Natural killer cell (primary cell): ENCODE measurements at regions not wholly inside any gene's neighbourhood (a gene's known extent, or its start where the extent isn't known, plus 50 kb on each side); places are given as distances from the start of the nearest gene placed in this dataset.

ENCODE experiments used
- ATAC-seq, 3 donors: fragments of 150-1000 bp in 2 of 3; fragments of 200-7000 bp in 1 of 3; cut with Tn5 transposase; 1 replicate in 1 of 3; 2 replicates in 2 of 3; pipeline ENCODE4 v1.10.0; 2021; ENCODE audit warnings: mild to moderate bottlenecking in 2 of 3, moderate library complexity in 2 of 3
- DNase-seq, 2 donors: peaks; one replicate each; pipeline versions ENCODE4 v3.0.0 to v3.0.0-alpha.2; 2013 to 2021; ENCODE audit warnings: mixed read lengths in 1 of 2
- H3K27ac ChIP-seq: one replicate; pipeline ENCODE4 v1.5.1; 2013; ENCODE audit warnings: mild to moderate bottlenecking, low read length
- H3K27me3 ChIP-seq: one replicate; pipeline ENCODE4 v1.6.1; 2013; ENCODE audit warnings: low read length; ENCODE audit not compliant: control insufficient read depth, insufficient read depth
- H3K36me3 ChIP-seq: one replicate; pipeline ENCODE4 v1.6.1; 2013; ENCODE audit warnings: low read length; ENCODE audit not compliant: control insufficient read depth, insufficient read depth
- H3K4me1 ChIP-seq: one replicate; pipeline ENCODE4 v1.6.1; 2013; ENCODE audit warnings: low read length; ENCODE audit not compliant: control insufficient read depth, insufficient read depth
- H3K4me3 ChIP-seq: one replicate; pipeline ENCODE4 v1.5.1; 2013; ENCODE audit warnings: low read length
- H3K9me3 ChIP-seq: one replicate; pipeline ENCODE4 v1.6.1; 2013; ENCODE audit warnings: low read length; ENCODE audit not compliant: control insufficient read depth, insufficient read depth
- H3K27ac Mint-ChIP-seq, 2 donors: one replicate each; pipeline ENCODE4 v1.8.0; 2022; ENCODE audit warnings: mild to moderate bottlenecking in 2 of 2, mixed read lengths in 2 of 2, moderate library complexity in 1 of 2
- H3K27me3 Mint-ChIP-seq, 2 donors: one replicate each; pipeline ENCODE4 v1.8.0; 2022; ENCODE audit warnings: low read depth in 2 of 2, mixed read lengths in 2 of 2
- H3K36me3 Mint-ChIP-seq: one replicate; pipeline ENCODE4 v1.8.0; 2022; ENCODE audit warnings: mixed read lengths
- H3K4me1 Mint-ChIP-seq, 2 donors: one replicate each; pipeline ENCODE4 v1.8.0; 2022; ENCODE audit warnings: mixed read lengths in 2 of 2
- H3K4me3 Mint-ChIP-seq: one replicate; pipeline ENCODE4 v1.8.0; 2022; ENCODE audit warnings: mild to moderate bottlenecking, moderate library complexity, mixed read lengths
- H3K9me3 Mint-ChIP-seq, 2 donors: one replicate each; pipeline ENCODE4 v1.8.0; 2022; ENCODE audit warnings: mixed read lengths in 2 of 2
- CTCF ChIP-seq: fragments of 200-600 bp; IDR thresholded peaks from one replicate; pipeline ENCODE4 v1.8.0; 2022; ENCODE audit warnings: antibody characterized with exemption
- WGBS: methylation state at CpG from one replicate; pipeline ENCODE4 v1.1.7; 2013; ENCODE audit warnings: missing lambda C conversion rate; ENCODE audit not compliant: insufficient coverage; 5-methylcytosine and 5-hydroxymethylcytosine counted together
- intact Hi-C: fragments of 100-400 bp; cut with micrococcal nuclease; formaldehyde crosslinking; loops from one replicate; pipeline ENCODE4 v1.14.2; 2022

- intact Hi-C loops = no loop called here
- TF ChIP-seq CTCF = no peak
- H3K9me3 Mint-ChIP-seq = peaks cover 9 to 16% of the 10 kb centered on the region in 2 donors
- ATAC-seq (no peak), DNase-seq (no peak)
- Histone ChIP-seq H3K36me3 (no peaks in the 10 kb centered on the region), H3K4me1 (no peaks in the 10 kb centered on the region), H3K27ac (no peak overlapping the region), H3K9me3 (peaks cover 7% of the 10 kb centered on the region), H3K27me3 (no peaks in the 10 kb centered on the region), H3K4me3 (no peak overlapping the region)
- no peak overlapping the region for H3K27ac Mint-ChIP-seq
- no peaks in the 10 kb centered on the region for H3K4me1 Mint-ChIP-seq
- no peaks in the 10 kb centered on the region for H3K27me3 Mint-ChIP-seq
- WGBS = 71% methylated on average over 3 of the region's 3 CpGs
- no peaks in the 10 kb centered on the region for H3K36me3 Mint-ChIP-seq
- no peak overlapping the region for H3K4me3 Mint-ChIP-seq
Measured at GRCh38 chr11:29395555-29396072, 621.2 kb downstream of the KCNA4 start.

GRCh38 chr11:29389793-29390192, 627.0 kb downstream of the KCNA4 start:
- Mint-ChIP-seq H3K27ac (no peak overlapping the region), H3K36me3 (no peaks in the 10 kb centered on the region), H3K9me3 (peaks cover 2 to 11% of the 10 kb centered on the region in 2 donors), H3K4me1 (no peaks in the 10 kb centered on the region), H3K4me3 (no peak overlapping the region), H3K27me3 (no peaks in the 10 kb centered on the region)
- WGBS = 80% methylated on average over 1 of the region's 1 CpG
- DNase-seq (no peak), ATAC-seq (no peak)
- Histone ChIP-seq H3K4me3 (no peak overlapping the region), H3K27ac (no peak overlapping the region), H3K9me3 (peaks cover 7% of the 10 kb centered on the region), H3K36me3 (no peaks in the 10 kb centered on the region), H3K4me1 (no peaks in the 10 kb centered on the region), H3K27me3 (no peaks in the 10 kb centered on the region)
- TF ChIP-seq CTCF = no peak
- intact Hi-C loops = no loop called here

GRCh38 chr11:29373725-29374124, 643.1 kb downstream of the KCNA4 start:
- H3K36me3 ChIP-seq = no peaks in the 10 kb centered on the region
- no peak overlapping the region for H3K4me3 Mint-ChIP-seq
- no peaks in the 10 kb centered on the region for H3K27me3 Mint-ChIP-seq
- WGBS = no CpG with 5 or more reads among the region's 1 CpG
- H3K4me3 ChIP-seq = no peak overlapping the region
- no peaks in the 10 kb centered on the region for H3K4me1 Mint-ChIP-seq
- no peaks in the 10 kb centered on the region for H3K4me1 ChIP-seq
- H3K27ac Mint-ChIP-seq = no peak overlapping the region
- H3K36me3 Mint-ChIP-seq = peaks cover 12% of the 10 kb centered on the region
- H3K27me3 ChIP-seq = no peaks in the 10 kb centered on the region
- TF ChIP-seq CTCF = no peak
- ATAC-seq (no peak), DNase-seq (no peak)
- no peaks in the 10 kb centered on the region for H3K9me3 ChIP-seq
- intact Hi-C loops = no loop called here
- no peak overlapping the region for H3K27ac ChIP-seq
- H3K9me3 Mint-ChIP-seq = peaks cover 12 to 26% of the 10 kb centered on the region in 2 donors

GRCh38 chr11:29368126-29368525, 648.7 kb downstream of the KCNA4 start:
- H3K9me3 Mint-ChIP-seq = peaks cover 15 to 22% of the 10 kb centered on the region in 2 donors
- Histone ChIP-seq H3K9me3 (no peaks in the 10 kb centered on the region), H3K4me1 (no peaks in the 10 kb centered on the region), H3K4me3 (no peak overlapping the region), H3K27ac (no peak overlapping the region), H3K36me3 (no peaks in the 10 kb centered on the region), H3K27me3 (no peaks in the 10 kb centered on the region)
- TF ChIP-seq CTCF = no peak
- H3K27ac Mint-ChIP-seq = no peak overlapping the region
- no peaks in the 10 kb centered on the region for H3K4me1 Mint-ChIP-seq
- no peak for DNase-seq
- no peak for ATAC-seq
- H3K36me3 Mint-ChIP-seq = peaks cover 12% of the 10 kb centered on the region
- no peak overlapping the region for H3K4me3 Mint-ChIP-seq
- H3K27me3 Mint-ChIP-seq = no peaks in the 10 kb centered on the region
- WGBS = 40% methylated on average over 4 of the region's 5 CpGs
- intact Hi-C loops = no loop called here
